Fibroblast of villous mesenchyme (primary cell): ENCODE measurements at regions not wholly inside any gene's neighbourhood (a gene's known extent, or its start where the extent isn't known, plus 50 kb on each side); places are given as distances from the start of the nearest gene placed in this dataset.
"Not testable (repeated sequence)": the region's sequence is repeated elsewhere in the genome, so short reads cannot be mapped to it uniquely, and the experiment has no call there.

Experiments used
- DNase-seq: peaks from one replicate; pipeline ENCODE4 v3.0.0-alpha.2; 2010; ENCODE audit warnings: low read depth
- H3K4me3 ChIP-seq: 2 replicates; pipeline ENCODE4 v1.5.1; 2011; ENCODE audit warnings: low read depth, mild to moderate bottlenecking, low read length
- TF ChIP-seq, protein P1 (sequence below): IDR thresholded peaks from 2 replicates; pipeline ENCODE4 v1.5.1; 2012; ENCODE audit warnings: low read depth, mild to moderate bottlenecking, low read length; ENCODE audit not compliant: insufficient read depth

DNA sequence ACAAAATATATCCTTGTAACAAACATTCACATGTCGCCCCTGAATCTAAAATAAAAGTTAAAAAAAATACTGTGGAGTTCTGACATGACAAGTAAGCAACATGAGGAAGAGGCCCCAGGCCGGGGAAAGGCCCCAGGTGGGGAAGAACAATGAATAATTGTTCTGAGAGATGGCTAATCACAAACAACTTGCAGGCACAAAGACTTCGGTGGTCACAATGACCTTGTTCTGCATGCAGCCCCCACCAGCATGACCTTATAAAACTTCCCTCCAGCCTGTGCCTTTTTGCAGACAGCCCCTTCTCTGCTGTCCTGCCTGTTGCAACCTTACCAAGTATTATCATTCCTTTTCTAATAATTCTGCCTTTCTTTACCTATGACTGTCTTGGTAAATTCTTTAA lies 95.7 kb upstream of the MYLIP start:
- no peak overlapping the region for H3K4me3 ChIP-seq
- DNase-seq, result no peak
- TF ChIP-seq, protein P1, sequence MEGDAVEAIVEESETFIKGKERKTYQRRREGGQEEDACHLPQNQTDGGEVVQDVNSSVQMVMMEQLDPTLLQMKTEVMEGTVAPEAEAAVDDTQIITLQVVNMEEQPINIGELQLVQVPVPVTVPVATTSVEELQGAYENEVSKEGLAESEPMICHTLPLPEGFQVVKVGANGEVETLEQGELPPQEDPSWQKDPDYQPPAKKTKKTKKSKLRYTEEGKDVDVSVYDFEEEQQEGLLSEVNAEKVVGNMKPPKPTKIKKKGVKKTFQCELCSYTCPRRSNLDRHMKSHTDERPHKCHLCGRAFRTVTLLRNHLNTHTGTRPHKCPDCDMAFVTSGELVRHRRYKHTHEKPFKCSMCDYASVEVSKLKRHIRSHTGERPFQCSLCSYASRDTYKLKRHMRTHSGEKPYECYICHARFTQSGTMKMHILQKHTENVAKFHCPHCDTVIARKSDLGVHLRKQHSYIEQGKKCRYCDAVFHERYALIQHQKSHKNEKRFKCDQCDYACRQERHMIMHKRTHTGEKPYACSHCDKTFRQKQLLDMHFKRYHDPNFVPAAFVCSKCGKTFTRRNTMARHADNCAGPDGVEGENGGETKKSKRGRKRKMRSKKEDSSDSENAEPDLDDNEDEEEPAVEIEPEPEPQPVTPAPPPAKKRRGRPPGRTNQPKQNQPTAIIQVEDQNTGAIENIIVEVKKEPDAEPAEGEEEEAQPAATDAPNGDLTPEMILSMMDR, result no peak

DNA sequence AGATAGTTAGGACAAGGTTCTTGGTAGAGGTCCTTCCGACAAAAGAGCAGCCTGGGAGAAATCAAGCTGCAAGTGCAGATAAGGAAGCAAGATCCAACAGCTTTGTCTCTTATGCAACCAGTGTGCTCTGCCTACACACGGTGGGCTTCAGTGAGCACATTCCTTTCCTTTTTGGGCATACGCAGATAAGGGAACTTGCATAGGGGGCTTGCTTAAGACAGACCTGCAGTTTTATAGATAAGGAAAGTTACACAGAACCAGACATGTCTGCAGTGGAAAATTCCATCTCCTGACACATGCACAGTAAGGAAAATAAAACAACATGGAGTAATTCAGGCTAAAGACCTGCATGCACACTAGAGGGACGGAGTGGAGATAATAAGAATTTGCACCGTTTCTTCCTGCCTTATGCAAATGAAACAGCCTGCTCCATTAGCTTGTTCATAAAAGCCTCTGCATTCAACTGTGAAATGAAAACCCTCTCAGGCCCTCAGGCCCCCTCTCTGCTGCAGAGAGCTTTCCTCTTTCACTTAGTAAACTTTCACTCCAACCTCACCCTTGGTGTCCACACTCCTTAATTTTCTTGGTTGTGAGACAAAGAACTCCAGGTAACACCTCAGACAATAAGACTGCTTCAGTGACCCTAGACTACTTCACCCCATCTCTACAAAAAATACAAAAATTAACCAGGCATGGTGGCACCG lies 97.5 kb upstream of the MYLIP start:
- peak; percentile 4 for DNase-seq
- TF ChIP-seq, protein P1, result no peak
- no peak overlapping the region for H3K4me3 ChIP-seq

DNA sequence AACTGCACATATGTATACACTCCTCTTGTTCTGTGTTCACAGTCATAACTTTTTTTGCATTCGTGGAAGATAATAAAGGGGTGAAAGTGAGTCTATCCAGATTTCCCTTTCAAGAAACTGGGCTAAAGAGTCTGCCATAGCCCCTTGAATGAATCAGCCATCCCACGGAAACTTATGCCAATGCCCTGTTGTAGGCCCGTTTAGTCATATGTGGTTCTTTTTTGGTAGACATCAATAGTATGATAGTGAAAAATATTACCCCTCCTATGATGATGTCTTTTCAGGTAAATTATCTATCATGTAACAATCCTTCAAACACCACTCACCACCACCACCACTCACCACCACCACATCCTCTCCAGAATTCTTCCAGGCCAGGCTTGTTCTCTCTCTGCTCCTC lies 99.9 kb upstream of the MYLIP start:
- DNase-seq, result no peak
- no peak overlapping the region for H3K4me3 ChIP-seq
- TF ChIP-seq, protein P1, result no peak

- DNase-seq, result no peak
- TF ChIP-seq, protein P1, result no peak
- no peak overlapping the region for H3K4me3 ChIP-seq
These were observed 108.6 kb upstream of the MYLIP start for GRCh38 chr6:16020259-16020658.

- TF ChIP-seq, protein P1, result no peak
- H3K4me3 ChIP-seq, result no peak overlapping the region
- no peak for DNase-seq
These were observed 109.4 kb upstream of the MYLIP start for GRCh38 chr6:16019462-16019861.

GRCh38 chr6:16018626-16019025 lies 110.3 kb upstream of the MYLIP start:
- H3K4me3 ChIP-seq, result no peak overlapping the region
- TF ChIP-seq, protein P1, result no peak
- DNase-seq, result no peak

- not testable (repeated sequence) for DNase-seq, H3K4me3 ChIP-seq
These were observed 114.6 kb upstream of the MYLIP start for GRCh38 chr6:16014325-16014724.
